ENCODE measurements at regions not wholly inside any gene's neighbourhood (a gene's known extent, or its start where the extent isn't known, plus 50 kb on each side); places are given as distances from the start of the nearest gene placed in this dataset.
"Not testable (repeated sequence)": the region's sequence is repeated elsewhere in the genome, so short reads cannot be mapped to it uniquely, and the experiment has no call there.

- not testable (repeated sequence) for DNase-seq
Observed at GRCh38 chr12:3424796-3425195, 66.2 kb upstream of the PRMT8 start.

GRCh38 chr12:3427956-3428355 is 63.0 kb upstream of the PRMT8 start:
- no peak for DNase-seq

GRCh38 chr12:3428631-3429030 is 62.4 kb upstream of the PRMT8 start:
- no peak for DNase-seq

- DNase-seq = not testable (repeated sequence)
Observed at GRCh38 chr12:3429523-3429922, 61.5 kb upstream of the PRMT8 start.

- DNase-seq = no peak
Observed at GRCh38 chr12:3431686-3432085, 59.3 kb upstream of the PRMT8 start.

- DNase-seq = peak; percentile 66
Observed at GRCh38 chr12:3432176-3432742, 58.7 kb upstream of the PRMT8 start.

- no peak for DNase-seq
Observed at GRCh38 chr12:3432868-3433267, 58.1 kb upstream of the PRMT8 start.

GRCh38 chr12:3436461-3437065 is 54.4 kb upstream of the PRMT8 start:
- peak; percentile 29 for DNase-seq

GRCh38 chr12:3437986-3438385 is 53.0 kb upstream of the PRMT8 start:
- DNase-seq = no peak

GRCh38 chr12:3438401-3438800 is 52.6 kb upstream of the PRMT8 start:
- DNase-seq = no peak

All from DMS153 (cell line).